AG09309 (cell line): ENCODE measurements at regions not wholly inside any gene's neighbourhood (a gene's known extent, or its start where the extent isn't known, plus 50 kb on each side); places are given as distances from the start of the nearest gene placed in this dataset.

Source experiments
- DNase-seq: peaks from one replicate; pipeline ENCODE4 v3.0.0-alpha.2; 2010; ENCODE audit warnings: low read depth
- H3K4me3 ChIP-seq: 2 replicates; pipeline ENCODE4 v1.5.1; 2011; ENCODE audit warnings: mild to moderate bottlenecking, low read depth, low read length, moderate library complexity; ENCODE audit not compliant: control insufficient read depth
- CTCF ChIP-seq: IDR thresholded peaks from 2 replicates; pipeline ENCODE4 v1.5.1; 2011; ENCODE audit warnings: mild to moderate bottlenecking, low read depth, low read length, inconsistent platforms; ENCODE audit not compliant: insufficient read depth, control insufficient read depth; ENCODE audit errors: missing control alignments

GRCh38 chr7:4449263-4449662 lies 232.8 kb upstream of the FOXK1 start:
- no peak for TF ChIP-seq CTCF
- no peak overlapping the region for H3K4me3 ChIP-seq
- no peak for DNase-seq

- DNase-seq: no peak
- no peak overlapping the region for H3K4me3 ChIP-seq
- TF ChIP-seq CTCF: no peak
Measured at GRCh38 chr7:4450483-4450882, 231.6 kb upstream of the FOXK1 start.

- no peak overlapping the region for H3K4me3 ChIP-seq
- DNase-seq: no peak
- no peak for TF ChIP-seq CTCF
Measured at GRCh38 chr7:4460597-4460996, 221.5 kb upstream of the FOXK1 start.

GRCh38 chr7:4461531-4461930 lies 220.6 kb upstream of the FOXK1 start:
- no peak for DNase-seq
- H3K4me3 ChIP-seq: no peak overlapping the region
- TF ChIP-seq CTCF: no peak

- no peak for DNase-seq
- no peak overlapping the region for H3K4me3 ChIP-seq
- no peak for TF ChIP-seq CTCF
Measured at GRCh38 chr7:4468320-4469102, 213.6 kb upstream of the FOXK1 start.

- DNase-seq: no peak
- no peak for TF ChIP-seq CTCF
Measured at GRCh38 chr7:4470246-4470645, 211.8 kb upstream of the FOXK1 start.

More at GRCh38 chr7:4470246-4470645, 211.8 kb upstream of the FOXK1 start:
- no peak overlapping the region for H3K4me3 ChIP-seq
